ENCODE measurements at regions not wholly inside any gene's neighbourhood (a gene's known extent, or its start where the extent isn't known, plus 50 kb on each side); places are given as distances from the start of the nearest gene placed in this dataset.

DNA sequence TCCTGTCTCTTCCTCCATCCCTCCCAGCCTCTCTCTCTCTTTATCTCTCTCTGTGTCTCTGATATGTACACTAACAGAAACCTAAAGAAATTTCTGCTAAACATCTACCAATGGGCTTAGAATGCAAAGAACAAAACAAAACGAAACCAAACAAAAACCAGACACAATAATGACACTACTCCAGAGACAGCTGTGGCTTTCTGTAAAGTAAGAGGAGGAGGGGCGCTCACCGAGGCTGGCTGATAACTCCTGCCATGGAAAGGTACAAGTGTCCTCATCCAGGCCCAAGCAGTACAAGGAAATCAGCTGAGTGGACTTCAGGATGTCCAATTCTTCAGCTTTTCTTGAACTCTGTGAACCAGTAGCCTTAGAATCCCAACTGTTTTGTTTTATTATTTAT is 70.4 kb upstream of the FZD8 start:
- TF ChIP-seq EZH2 (IDR thresholded peaks at IDR 0.05) (no peak), TCF7L2 (IDR thresholded peaks at IDR 0.05; ENCODE audit: borderline replicate concordance, extremely low read depth, insufficient read depth, insufficient read length) (no peak), POLR2AphosphoS5 (IDR thresholded peaks at IDR 0.05; ENCODE audit: low read depth, low read length) (no peak), POLR2A (IDR thresholded peaks at IDR 0.05; ENCODE audit: borderline replicate concordance, extremely low read depth, insufficient read depth, insufficient read length) (no peak), ZFX (IDR thresholded peaks at IDR 0.05) (no peak), RAD21 (IDR thresholded peaks at IDR 0.05; ENCODE audit: low read depth) (no peak), EZH2phosphoT487 (IDR thresholded peaks at IDR 0.05; ENCODE audit: borderline replicate concordance) (no peak), ZNF274 (IDR thresholded peaks at IDR 0.05; ENCODE audit: low read depth, low read length) (no peak), CBX3 (IDR thresholded peaks at IDR 0.05; ENCODE audit: low read depth) (no peak), YY1 (IDR thresholded peaks at IDR 0.05; ENCODE audit: extremely low read depth, insufficient replicate concordance, low read depth, low read length) (no peak), SIN3A (IDR thresholded peaks at IDR 0.05; ENCODE audit: low read depth) (no peak)
- TF ChIP-seq, protein P1, sequence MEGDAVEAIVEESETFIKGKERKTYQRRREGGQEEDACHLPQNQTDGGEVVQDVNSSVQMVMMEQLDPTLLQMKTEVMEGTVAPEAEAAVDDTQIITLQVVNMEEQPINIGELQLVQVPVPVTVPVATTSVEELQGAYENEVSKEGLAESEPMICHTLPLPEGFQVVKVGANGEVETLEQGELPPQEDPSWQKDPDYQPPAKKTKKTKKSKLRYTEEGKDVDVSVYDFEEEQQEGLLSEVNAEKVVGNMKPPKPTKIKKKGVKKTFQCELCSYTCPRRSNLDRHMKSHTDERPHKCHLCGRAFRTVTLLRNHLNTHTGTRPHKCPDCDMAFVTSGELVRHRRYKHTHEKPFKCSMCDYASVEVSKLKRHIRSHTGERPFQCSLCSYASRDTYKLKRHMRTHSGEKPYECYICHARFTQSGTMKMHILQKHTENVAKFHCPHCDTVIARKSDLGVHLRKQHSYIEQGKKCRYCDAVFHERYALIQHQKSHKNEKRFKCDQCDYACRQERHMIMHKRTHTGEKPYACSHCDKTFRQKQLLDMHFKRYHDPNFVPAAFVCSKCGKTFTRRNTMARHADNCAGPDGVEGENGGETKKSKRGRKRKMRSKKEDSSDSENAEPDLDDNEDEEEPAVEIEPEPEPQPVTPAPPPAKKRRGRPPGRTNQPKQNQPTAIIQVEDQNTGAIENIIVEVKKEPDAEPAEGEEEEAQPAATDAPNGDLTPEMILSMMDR (IDR thresholded peaks at IDR 0.05 in 2 of 3, conservative IDR thresholded peaks at IDR 0.05 in 1 of 3; ENCODE audit: borderline replicate concordance in 1 of 3, insufficient read depth in 1 of 3, low read depth in 2 of 3, low read length in 2 of 3): no peak
- TF ChIP-seq, protein P2, sequence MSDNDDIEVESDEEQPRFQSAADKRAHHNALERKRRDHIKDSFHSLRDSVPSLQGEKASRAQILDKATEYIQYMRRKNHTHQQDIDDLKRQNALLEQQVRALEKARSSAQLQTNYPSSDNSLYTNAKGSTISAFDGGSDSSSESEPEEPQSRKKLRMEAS (IDR thresholded peaks at IDR 0.05): no peak
- TF ChIP-seq, protein P3, sequence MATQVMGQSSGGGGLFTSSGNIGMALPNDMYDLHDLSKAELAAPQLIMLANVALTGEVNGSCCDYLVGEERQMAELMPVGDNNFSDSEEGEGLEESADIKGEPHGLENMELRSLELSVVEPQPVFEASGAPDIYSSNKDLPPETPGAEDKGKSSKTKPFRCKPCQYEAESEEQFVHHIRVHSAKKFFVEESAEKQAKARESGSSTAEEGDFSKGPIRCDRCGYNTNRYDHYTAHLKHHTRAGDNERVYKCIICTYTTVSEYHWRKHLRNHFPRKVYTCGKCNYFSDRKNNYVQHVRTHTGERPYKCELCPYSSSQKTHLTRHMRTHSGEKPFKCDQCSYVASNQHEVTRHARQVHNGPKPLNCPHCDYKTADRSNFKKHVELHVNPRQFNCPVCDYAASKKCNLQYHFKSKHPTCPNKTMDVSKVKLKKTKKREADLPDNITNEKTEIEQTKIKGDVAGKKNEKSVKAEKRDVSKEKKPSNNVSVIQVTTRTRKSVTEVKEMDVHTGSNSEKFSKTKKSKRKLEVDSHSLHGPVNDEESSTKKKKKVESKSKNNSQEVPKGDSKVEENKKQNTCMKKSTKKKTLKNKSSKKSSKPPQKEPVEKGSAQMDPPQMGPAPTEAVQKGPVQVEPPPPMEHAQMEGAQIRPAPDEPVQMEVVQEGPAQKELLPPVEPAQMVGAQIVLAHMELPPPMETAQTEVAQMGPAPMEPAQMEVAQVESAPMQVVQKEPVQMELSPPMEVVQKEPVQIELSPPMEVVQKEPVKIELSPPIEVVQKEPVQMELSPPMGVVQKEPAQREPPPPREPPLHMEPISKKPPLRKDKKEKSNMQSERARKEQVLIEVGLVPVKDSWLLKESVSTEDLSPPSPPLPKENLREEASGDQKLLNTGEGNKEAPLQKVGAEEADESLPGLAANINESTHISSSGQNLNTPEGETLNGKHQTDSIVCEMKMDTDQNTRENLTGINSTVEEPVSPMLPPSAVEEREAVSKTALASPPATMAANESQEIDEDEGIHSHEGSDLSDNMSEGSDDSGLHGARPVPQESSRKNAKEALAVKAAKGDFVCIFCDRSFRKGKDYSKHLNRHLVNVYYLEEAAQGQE (IDR thresholded peaks at IDR 0.05; ENCODE audit: low read depth): no peak
